H9 (cell line): ENCODE measurements at regions not wholly inside any gene's neighbourhood (a gene's known extent, or its start where the extent isn't known, plus 50 kb on each side); places are given as distances from the start of the nearest gene placed in this dataset.

ENCODE experiments used
- DNase-seq: peaks from one replicate; pipeline ENCODE4 v3.0.0-alpha.2; 2017
- H2AFZ ChIP-seq: one replicate; pipeline ENCODE4 v1.6.1; 2013; ENCODE audit warnings: mild to moderate bottlenecking, low read length, control low read depth, moderate library complexity
- H2AK5ac ChIP-seq: 2 replicates; pipeline ENCODE4 v1.6.1; 2013; ENCODE audit warnings: low read length, control low read depth, mixed read lengths; ENCODE audit not compliant: insufficient read length
- H2BK120ac ChIP-seq: one replicate; pipeline ENCODE4 v1.6.1; 2013; ENCODE audit warnings: low read depth, mild to moderate bottlenecking, low read length, control low read depth, inconsistent platforms; ENCODE audit not compliant: poor library complexity, severe bottlenecking
- H2BK12ac ChIP-seq: 2 replicates; pipeline ENCODE4 v1.6.1; 2013; ENCODE audit warnings: low read length, control low read depth, mixed read lengths, low read depth; ENCODE audit not compliant: insufficient read length
- H2BK15ac ChIP-seq: 2 replicates; pipeline ENCODE4 v1.6.1; 2013; ENCODE audit warnings: low read depth, low read length, control low read depth
- H2BK20ac ChIP-seq: one replicate; pipeline ENCODE4 v1.6.1; 2013; ENCODE audit warnings: low read depth, mild to moderate bottlenecking, low read length, control low read depth, inconsistent platforms; ENCODE audit not compliant: poor library complexity, severe bottlenecking
- H2BK5ac ChIP-seq: 2 replicates; pipeline ENCODE4 v1.6.1; 2013; ENCODE audit warnings: low read length, control low read depth, mixed read lengths; ENCODE audit not compliant: insufficient read length
- H3K14ac ChIP-seq: 2 replicates; pipeline ENCODE4 v1.6.1; 2013; ENCODE audit warnings: low read length, control low read depth; ENCODE audit not compliant: insufficient read depth
- H3K18ac ChIP-seq: 2 replicates; pipeline ENCODE4 v1.6.1; 2013; ENCODE audit warnings: low read depth, mild to moderate bottlenecking, mixed read lengths, low read length, control low read depth; ENCODE audit not compliant: insufficient read length
- H3K23ac ChIP-seq: 2 replicates; pipeline ENCODE4 v1.6.1; 2013; ENCODE audit warnings: low read length, control low read depth, mixed read lengths, low read depth; ENCODE audit not compliant: insufficient read length
- H3K23me2 ChIP-seq: 2 replicates; pipeline ENCODE4 v1.6.1; 2013; ENCODE audit warnings: low read depth, mild to moderate bottlenecking, mixed read lengths, low read length, control low read depth; ENCODE audit not compliant: insufficient read length, poor library complexity, severe bottlenecking
- H3K27ac ChIP-seq: 2 replicates; pipeline ENCODE4 v1.5.1; 2013; ENCODE audit warnings: low read length, control low read depth, mixed read lengths, low read depth; ENCODE audit not compliant: insufficient read length
- H3K27me3 ChIP-seq: 2 replicates; pipeline ENCODE4 v1.6.1; 2013; ENCODE audit warnings: low read length, control low read depth, inconsistent platforms; ENCODE audit not compliant: insufficient read depth
- H3K4ac ChIP-seq: 2 replicates; pipeline ENCODE4 v1.6.1; 2013; ENCODE audit warnings: low read depth, mild to moderate bottlenecking, control low read depth, inconsistent platforms, low read length, moderate library complexity
- H3K4me1 ChIP-seq: 2 replicates; pipeline ENCODE4 v1.6.1; 2013; ENCODE audit warnings: low read length, control low read depth, inconsistent platforms; ENCODE audit not compliant: insufficient read depth
- H3K4me2 ChIP-seq: 2 replicates; pipeline ENCODE4 v1.6.1; 2013; ENCODE audit warnings: low read length, control low read depth, mixed read lengths; ENCODE audit not compliant: insufficient read length, insufficient read depth
- H3K56ac ChIP-seq: 2 replicates; pipeline ENCODE4 v1.6.1; 2013; ENCODE audit warnings: low read depth, mild to moderate bottlenecking, mixed read lengths, low read length, control low read depth; ENCODE audit not compliant: insufficient read length
- H3K79me1 ChIP-seq: 2 replicates; pipeline ENCODE4 v1.6.1; 2013; ENCODE audit warnings: low read depth, mild to moderate bottlenecking, moderate library complexity, low read length, control low read depth, inconsistent platforms; ENCODE audit not compliant: insufficient read depth, poor library complexity, severe bottlenecking
- H3K79me2 ChIP-seq: 2 replicates; pipeline ENCODE4 v1.6.1; 2013; ENCODE audit warnings: low read length, control low read depth, inconsistent platforms; ENCODE audit not compliant: insufficient read depth
- H3K9ac ChIP-seq: 2 replicates; pipeline ENCODE4 v1.6.1; 2013; ENCODE audit warnings: low read length, control low read depth, mixed read lengths; ENCODE audit not compliant: insufficient read length; ENCODE audit errors: extremely low read depth
- H3K9me3 ChIP-seq: one replicate; pipeline ENCODE4 v1.6.1; 2013; ENCODE audit warnings: low read depth, low read length, inconsistent platforms; ENCODE audit not compliant: control insufficient read depth
- H3T11ph ChIP-seq: one replicate; pipeline ENCODE4 v1.6.1; 2013; ENCODE audit warnings: mild to moderate bottlenecking, low read length, control low read depth, inconsistent platforms
- H4K20me1 ChIP-seq: one replicate; pipeline ENCODE4 v1.6.1; 2013; ENCODE audit not compliant: control insufficient read depth, insufficient read length, insufficient read depth
- H4K5ac ChIP-seq: 2 replicates; pipeline ENCODE4 v1.6.1; 2013; ENCODE audit warnings: low read depth, mild to moderate bottlenecking, mixed read lengths, low read length, control low read depth; ENCODE audit not compliant: insufficient read length
- H4K8ac ChIP-seq: replicated peaks from 2 replicates; pipeline ENCODE4 v1.6.1; 2013; ENCODE audit warnings: low read length, control low read depth, mixed read lengths, low read depth; ENCODE audit not compliant: insufficient read length
- H4K91ac ChIP-seq: 2 replicates; pipeline ENCODE4 v1.6.1; 2013; ENCODE audit warnings: low read depth, mild to moderate bottlenecking, moderate library complexity, mixed read lengths, low read length, control low read depth; ENCODE audit not compliant: insufficient read length
- H3K27ac Mint-ChIP-seq, 3 experiments: 2 replicates in 2 of 3; 3 replicates in 1 of 3; pipeline ENCODE4 v1.8.0; 2020 to 2021; ENCODE audit warnings: mixed read lengths in 3 of 3, mild to moderate bottlenecking in 1 of 3, moderate library complexity in 1 of 3
- H3K27me3 Mint-ChIP-seq: 2 replicates; pipeline ENCODE4 v1.8.0; 2021; ENCODE audit warnings: low read depth, mild to moderate bottlenecking, moderate library complexity, mixed read lengths
- H3K36me3 Mint-ChIP-seq, 3 experiments: 2 replicates in 2 of 3; 3 replicates in 1 of 3; pipeline ENCODE4 v1.8.0; 2020 to 2021; ENCODE audit warnings: low read depth in 3 of 3, mixed read lengths in 3 of 3; ENCODE audit not compliant: insufficient read depth in 1 of 3
- H3K4me1 Mint-ChIP-seq, 2 experiments: 2 replicates each; pipeline ENCODE4 v1.8.0; 2020; ENCODE audit warnings: mixed read lengths in 2 of 2
- H3K4me3 Mint-ChIP-seq, 2 experiments: 2 replicates in 1 of 2; 3 replicates in 1 of 2; pipeline ENCODE4 v1.8.0; 2020 to 2021; ENCODE audit warnings: mild to moderate bottlenecking in 2 of 2, mixed read lengths in 2 of 2, moderate library complexity in 1 of 2
- H3K9me3 Mint-ChIP-seq, 2 experiments: 2 replicates in 1 of 2; 3 replicates in 1 of 2; pipeline ENCODE4 v1.8.0; 2020; ENCODE audit warnings: mild to moderate bottlenecking in 2 of 2, mixed read lengths in 2 of 2, moderate library complexity in 1 of 2
- whole genome bisulfite sequencing: extraction: QIAGEN DNeasy Blood & Tissue Kit; methylation state at CpG from one replicate; pipeline ENCODE4 v1.1.7; 2013; ENCODE audit warnings: missing lambda C conversion rate, low lambda C conversion rate, mixed read lengths; ENCODE audit not compliant: insufficient read length; ENCODE audit errors: extremely low coverage; 5-methylcytosine and 5-hydroxymethylcytosine counted together
- TF ChIP-seq, protein P1 (sequence below): fragments of 200-600 bp; sonication (generic); conservative IDR thresholded peaks from 3 replicates; pipeline ENCODE4 v1.8.0; 2021; ENCODE audit warnings: antibody characterized with exemption, mild to moderate bottlenecking

DNA sequence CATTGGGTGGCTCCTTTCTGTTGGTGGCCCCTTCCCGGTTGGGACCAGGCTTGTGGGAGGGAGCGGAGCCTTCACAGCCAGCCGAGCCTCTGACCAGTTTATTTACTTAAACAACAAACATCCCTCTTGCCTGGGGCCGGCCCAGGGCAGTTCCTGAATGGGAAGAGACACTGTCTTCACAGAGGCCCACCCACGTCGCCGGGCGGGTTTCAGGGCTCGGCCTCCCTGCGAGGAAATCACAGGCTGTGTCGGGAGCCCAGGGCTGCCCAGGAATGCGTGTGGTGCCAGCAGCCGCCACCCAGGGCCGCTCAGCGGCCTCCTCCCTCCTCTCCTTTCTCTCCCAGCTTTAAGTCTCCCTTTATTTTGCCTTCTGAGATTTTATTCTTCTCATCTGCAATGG is 132.5 kb downstream of the HSD17B3 start:
- Histone ChIP-seq H4K91ac (no peak overlapping the region), H3K56ac (no peak overlapping the region), H3K4me1 (no peaks in the 10 kb centered on the region; the same call in none of the 2 replicates), H3K79me1 (no peaks in the 10 kb centered on the region), H3K79me2 (no peaks in the 10 kb centered on the region), H4K5ac (no peak overlapping the region), H3T11ph (no peak overlapping the region), H3K9me3 (no peaks in the 10 kb centered on the region), H2BK15ac (no peak overlapping the region), H3K23ac (no peak overlapping the region), H2BK5ac (no peak overlapping the region), H3K4ac (no peak overlapping the region), H3K14ac (no peak overlapping the region), H4K8ac (no peak overlapping the region), H2AFZ (no peak overlapping the region), H2AK5ac (no peak overlapping the region), H4K20me1 (no peaks in the 10 kb centered on the region), H2BK12ac (no peak overlapping the region), H3K27ac (no peak overlapping the region), H3K23me2 (no peaks in the 10 kb centered on the region), H3K18ac (no peak overlapping the region), H3K27me3 (no peaks in the 10 kb centered on the region), H2BK120ac (no peak overlapping the region), H2BK20ac (no peak overlapping the region), H3K9ac (no peak overlapping the region), H3K4me2 (no peak overlapping the region)
- H3K27me3 Mint-ChIP-seq, result peaks cover 13% of the 10 kb centered on the region
- H3K9me3 Mint-ChIP-seq, result no peaks in the 10 kb centered on the region
- TF ChIP-seq, protein P1, sequence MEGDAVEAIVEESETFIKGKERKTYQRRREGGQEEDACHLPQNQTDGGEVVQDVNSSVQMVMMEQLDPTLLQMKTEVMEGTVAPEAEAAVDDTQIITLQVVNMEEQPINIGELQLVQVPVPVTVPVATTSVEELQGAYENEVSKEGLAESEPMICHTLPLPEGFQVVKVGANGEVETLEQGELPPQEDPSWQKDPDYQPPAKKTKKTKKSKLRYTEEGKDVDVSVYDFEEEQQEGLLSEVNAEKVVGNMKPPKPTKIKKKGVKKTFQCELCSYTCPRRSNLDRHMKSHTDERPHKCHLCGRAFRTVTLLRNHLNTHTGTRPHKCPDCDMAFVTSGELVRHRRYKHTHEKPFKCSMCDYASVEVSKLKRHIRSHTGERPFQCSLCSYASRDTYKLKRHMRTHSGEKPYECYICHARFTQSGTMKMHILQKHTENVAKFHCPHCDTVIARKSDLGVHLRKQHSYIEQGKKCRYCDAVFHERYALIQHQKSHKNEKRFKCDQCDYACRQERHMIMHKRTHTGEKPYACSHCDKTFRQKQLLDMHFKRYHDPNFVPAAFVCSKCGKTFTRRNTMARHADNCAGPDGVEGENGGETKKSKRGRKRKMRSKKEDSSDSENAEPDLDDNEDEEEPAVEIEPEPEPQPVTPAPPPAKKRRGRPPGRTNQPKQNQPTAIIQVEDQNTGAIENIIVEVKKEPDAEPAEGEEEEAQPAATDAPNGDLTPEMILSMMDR, result no peak
- H3K4me3 Mint-ChIP-seq, result peak overlapping the region in 1 of 2 experiments; percentile 5; a peak in 1 of 5 replicates
- no CpG with 5 or more reads among the region's 15 CpGs for WGBS
- H3K4me1 Mint-ChIP-seq, result peaks cover 14 to 19% of the 10 kb centered on the region in 2 experiments; a peak in 3 of 4 replicates
- peak; percentile 69 for DNase-seq
- 0 out of 7 replicates have a peak overlapping the region, but pooled peaks of 1 of the 3 experiments have one; percentile 51 for H3K27ac Mint-ChIP-seq
- no peaks in the 10 kb centered on the region for H3K36me3 Mint-ChIP-seq
